ENCODE measurements at regions not wholly inside any gene's neighbourhood (a gene's known extent, or its start where the extent isn't known, plus 50 kb on each side); places are given as distances from the start of the nearest gene placed in this dataset.

DNA sequence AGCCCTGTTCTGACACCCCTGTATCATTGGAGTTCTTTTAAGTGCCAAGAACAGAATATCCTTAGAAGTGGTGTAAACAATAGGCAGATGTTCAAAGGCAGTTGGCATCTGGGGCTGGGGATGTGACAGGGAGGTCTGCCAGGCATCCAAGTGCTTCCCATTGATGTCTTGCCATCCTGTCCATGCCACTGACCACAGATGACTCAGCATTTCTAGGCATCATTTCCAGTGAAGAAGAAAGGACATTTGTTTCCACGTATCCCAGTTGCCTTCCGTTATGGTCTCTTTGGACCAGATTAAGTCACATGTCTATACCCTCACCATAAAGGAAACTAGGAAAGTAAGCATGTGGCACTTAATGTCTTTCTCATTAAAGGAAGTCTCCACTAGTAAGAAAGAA lies 76.7 kb upstream of the BARX2 start:
- TF ChIP-seq, protein P1, sequence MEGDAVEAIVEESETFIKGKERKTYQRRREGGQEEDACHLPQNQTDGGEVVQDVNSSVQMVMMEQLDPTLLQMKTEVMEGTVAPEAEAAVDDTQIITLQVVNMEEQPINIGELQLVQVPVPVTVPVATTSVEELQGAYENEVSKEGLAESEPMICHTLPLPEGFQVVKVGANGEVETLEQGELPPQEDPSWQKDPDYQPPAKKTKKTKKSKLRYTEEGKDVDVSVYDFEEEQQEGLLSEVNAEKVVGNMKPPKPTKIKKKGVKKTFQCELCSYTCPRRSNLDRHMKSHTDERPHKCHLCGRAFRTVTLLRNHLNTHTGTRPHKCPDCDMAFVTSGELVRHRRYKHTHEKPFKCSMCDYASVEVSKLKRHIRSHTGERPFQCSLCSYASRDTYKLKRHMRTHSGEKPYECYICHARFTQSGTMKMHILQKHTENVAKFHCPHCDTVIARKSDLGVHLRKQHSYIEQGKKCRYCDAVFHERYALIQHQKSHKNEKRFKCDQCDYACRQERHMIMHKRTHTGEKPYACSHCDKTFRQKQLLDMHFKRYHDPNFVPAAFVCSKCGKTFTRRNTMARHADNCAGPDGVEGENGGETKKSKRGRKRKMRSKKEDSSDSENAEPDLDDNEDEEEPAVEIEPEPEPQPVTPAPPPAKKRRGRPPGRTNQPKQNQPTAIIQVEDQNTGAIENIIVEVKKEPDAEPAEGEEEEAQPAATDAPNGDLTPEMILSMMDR (conservative IDR thresholded peaks at IDR 0.05 in 1 of 2, IDR thresholded peaks at IDR 0.05 in 1 of 2; ENCODE audit: low read depth in 1 of 2, low read length in 2 of 2): no peak
- no peak for TF ChIP-seq EZH2 (IDR thresholded peaks at IDR 0.05; ENCODE audit: low read length, missing control alignments)
